ENCODE measurements at regions not wholly inside any gene's neighbourhood (a gene's known extent, or its start where the extent isn't known, plus 50 kb on each side); places are given as distances from the start of the nearest gene placed in this dataset.

DNA sequence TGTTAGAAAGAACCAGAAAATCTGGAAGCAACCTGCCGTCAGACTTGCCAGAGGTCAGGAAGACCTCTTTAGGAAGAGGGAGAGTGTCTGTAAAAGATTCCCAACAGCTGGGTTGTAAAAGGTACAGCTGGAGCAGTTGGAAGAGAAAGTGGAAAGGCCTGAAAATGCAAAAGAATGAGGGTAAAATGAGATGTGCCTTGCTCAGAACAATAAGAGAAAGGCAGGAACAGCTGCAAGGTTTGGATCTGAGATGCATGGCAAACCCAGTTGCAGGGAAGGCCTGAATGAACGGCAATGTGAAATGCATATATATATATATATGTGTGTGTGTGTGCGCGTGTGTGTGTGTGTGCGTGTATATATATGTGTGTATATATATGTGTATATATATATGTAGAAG, 88.1 kb downstream of the ZIC1 start:
- in situ Hi-C loops (cut with MboI; ENCODE audit: low sequenced_read_pairs): no loop called here
- ChIA-PET POLR2A (ENCODE audit: unreplicated experiment) (no interaction called here), CTCF (no interaction called here)
- no TSS peak for BruUV-seq (replicated peaks)
- ATAC-seq (ENCODE audit: low read depth) (no peak), DNase-seq (no peak)
- TF ChIP-seq CEBPB (IDR thresholded peaks at IDR 0.05; ENCODE audit: low read depth, low read length) (no peak), ELK1 (IDR thresholded peaks at IDR 0.05; ENCODE audit: borderline replicate concordance, low read depth, low read length) (no peak), MAFK (IDR thresholded peaks at IDR 0.05; ENCODE audit: low read depth, low read length) (no peak), MXI1 (IDR thresholded peaks at IDR 0.05; ENCODE audit: borderline replicate concordance, low read depth, low read length) (no peak), NFE2L2 (IDR thresholded peaks at IDR 0.05; ENCODE audit: low read depth, low read length) (no peak), POLR2A (IDR thresholded peaks at IDR 0.05; ENCODE audit: low read depth, low read length) (no peak), BHLHE40 (IDR thresholded peaks at IDR 0.05; ENCODE audit: low read depth, low read length) (no peak), CHD1 (IDR thresholded peaks at IDR 0.05; ENCODE audit: low read depth, low read length) (no peak), RAD21 (IDR thresholded peaks at IDR 0.05; ENCODE audit: low read length) (no peak), CTCF (conservative IDR thresholded peaks at IDR 0.05; ENCODE audit: low read depth, low read length) (no peak), MAZ (IDR thresholded peaks at IDR 0.05; ENCODE audit: borderline replicate concordance, low read depth, low read length) (no peak), FOS (IDR thresholded peaks at IDR 0.05; ENCODE audit: low read depth, low read length) (no peak)
- TF ChIP-seq, protein P1, sequence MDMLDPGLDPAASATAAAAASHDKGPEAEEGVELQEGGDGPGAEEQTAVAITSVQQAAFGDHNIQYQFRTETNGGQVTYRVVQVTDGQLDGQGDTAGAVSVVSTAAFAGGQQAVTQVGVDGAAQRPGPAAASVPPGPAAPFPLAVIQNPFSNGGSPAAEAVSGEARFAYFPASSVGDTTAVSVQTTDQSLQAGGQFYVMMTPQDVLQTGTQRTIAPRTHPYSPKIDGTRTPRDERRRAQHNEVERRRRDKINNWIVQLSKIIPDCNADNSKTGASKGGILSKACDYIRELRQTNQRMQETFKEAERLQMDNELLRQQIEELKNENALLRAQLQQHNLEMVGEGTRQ (IDR thresholded peaks at IDR 0.05; ENCODE audit: low read depth, low read length): no peak
- intact Hi-C loops (cut with micrococcal nuclease): no loop called here
- dilution Hi-C loops (cut with HindIII; ENCODE audit: low sequenced_read_pairs, unreplicated experiment): no loop called here
- Histone ChIP-seq H2AK5ac (ENCODE audit: low read depth, low read length) (no peak overlapping the region), H3K4me1 (ENCODE audit: control insufficient read depth, insufficient read depth, low read length) (no peaks in the 10 kb centered on the region), H4K5ac (ENCODE audit: low read depth, low read length) (no peak overlapping the region), H3K23ac (ENCODE audit: low read depth, low read length) (no peak overlapping the region), H3K14ac (replicated peaks; ENCODE audit: low read depth, low read length) (no peak overlapping the region), H3K4me2 (ENCODE audit: low read depth, low read length) (no peak overlapping the region), H2AFZ (replicated peaks; ENCODE audit: low read length, poor library complexity) (no peak overlapping the region), H4K20me1 (ENCODE audit: insufficient read depth, low read length) (no peaks in the 10 kb centered on the region), H3K18ac (ENCODE audit: low read depth, low read length) (no peak overlapping the region), H3K27ac (ENCODE audit: insufficient read depth, low read length) (no peak overlapping the region), H3K4ac (ENCODE audit: low read depth, low read length) (no peak overlapping the region), H2BK20ac (ENCODE audit: low read depth, low read length) (no peak overlapping the region), H3K9ac (ENCODE audit: low read depth, low read length) (no peak overlapping the region), H3K36me3 (ENCODE audit: control insufficient read depth, insufficient read depth, low read length) (no peaks in the 10 kb centered on the region), H2AK9ac (replicated peaks; ENCODE audit: low read depth, low read length, poor library complexity) (no peak overlapping the region), H2BK15ac (ENCODE audit: low read depth, low read length) (no peak overlapping the region), H3K79me1 (ENCODE audit: low read depth in 1 of 2, low read length in 2 of 2) (no peaks in the 10 kb centered on the region), H3K27me3 (ENCODE audit: control insufficient read depth, insufficient read depth, low read length) (no peaks in the 10 kb centered on the region), H2BK5ac (ENCODE audit: low read depth, low read length, poor library complexity, severe bottlenecking) (no peak overlapping the region), H3K4me3 (ENCODE audit: insufficient read depth, low read depth, low read length) (no peak overlapping the region), H3K9me1 (ENCODE audit: insufficient read depth, low read length) (no peaks in the 10 kb centered on the region), H3K9me3 (ENCODE audit: control insufficient read depth, insufficient read depth, low read length) (no peaks in the 10 kb centered on the region), H3K56ac (ENCODE audit: extremely low read depth, insufficient read depth, low read length) (no peak overlapping the region), H4K91ac (ENCODE audit: insufficient read depth, low read depth, low read length) (no peak overlapping the region), H2BK120ac (ENCODE audit: low read depth, low read length) (no peak overlapping the region), H4K8ac (ENCODE audit: low read depth in 2 of 2, low read length in 2 of 2) (no peak overlapping the region)
- WGBS, 2 experiments (ENCODE audit: extremely low coverage in 2 of 2, insufficient read length in 1 of 2): no CpG with 5 or more reads among the region's 5 CpGs

All from IMR-90 (cell line).